Neural cell (in vitro differentiated cells): ENCODE measurements at regions not wholly inside any gene's neighbourhood (a gene's known extent, or its start where the extent isn't known, plus 50 kb on each side); places are given as distances from the start of the nearest gene placed in this dataset.

Experiments used
- H2AFZ ChIP-seq: fragments of 200-600, 300-800 bp; sonication (generic), shearing (Covaris generic); 2 replicates; pipeline ENCODE4 v1.6.0; 2014; ENCODE audit warnings: low read depth, mild to moderate bottlenecking, antibody characterized with exemption, low read length, moderate library complexity
- H3F3A ChIP-seq: fragments of 200-600 bp; shearing (Covaris generic); 2 replicates; pipeline ENCODE4 v1.6.1; 2016; ENCODE audit warnings: mild to moderate bottlenecking, moderate library complexity, mixed read lengths, antibody characterized with exemption, low read length; ENCODE audit not compliant: insufficient read depth, poor library complexity, severe bottlenecking
- H3K27ac ChIP-seq: fragments of 200-600, 300-800 bp; sonication (generic), shearing (Covaris generic); 2 replicates; pipeline ENCODE4 v1.5.1; 2014; ENCODE audit warnings: mild to moderate bottlenecking, low read length, moderate library complexity
- H3K27me3 ChIP-seq: fragments of 300-800, 200-600 bp; sonication (generic), shearing (Covaris generic); 2 replicates; pipeline ENCODE4 v1.6.0; 2014; ENCODE audit warnings: mild to moderate bottlenecking, low read depth, low read length, moderate library complexity; ENCODE audit not compliant: insufficient read depth
- H3K36me3 ChIP-seq: fragments of 300-800, 200-600 bp; sonication (generic), shearing (Covaris generic); 2 replicates; pipeline ENCODE4 v1.5.1; 2014; ENCODE audit warnings: mild to moderate bottlenecking, antibody characterized with exemption, low read length, moderate library complexity; ENCODE audit not compliant: insufficient read depth
- H3K4me2 ChIP-seq: fragments of 300-800, 200-600 bp; sonication (generic), shearing (Covaris generic); 2 replicates; pipeline ENCODE4 v1.6.0; 2014; ENCODE audit warnings: mild to moderate bottlenecking, low read length
- H3K4me3 ChIP-seq: fragments of 300-800, 200-600 bp; sonication (generic), shearing (Covaris generic); 2 replicates; pipeline ENCODE4 v1.5.1; 2014; ENCODE audit warnings: mild to moderate bottlenecking, low read length, moderate library complexity
- H3K79me2 ChIP-seq: fragments of 200-600 bp; shearing (Covaris generic); replicated peaks from 2 replicates; pipeline ENCODE4 v1.6.0; 2014; ENCODE audit warnings: mild to moderate bottlenecking, low read length, moderate library complexity; ENCODE audit not compliant: insufficient read depth
- H3K9ac ChIP-seq: fragments of 300-800, 200-600 bp; sonication (generic), shearing (Covaris generic); 2 replicates; pipeline ENCODE4 v1.6.1; 2016; ENCODE audit warnings: mild to moderate bottlenecking, low read length, mixed read lengths
- H3K9me2 ChIP-seq: fragments of 200-600 bp; shearing (Covaris generic); 2 replicates; pipeline ENCODE4 v1.6.1; 2016; ENCODE audit warnings: mild to moderate bottlenecking, low read length, mixed read lengths; ENCODE audit not compliant: insufficient read depth
- H3K9me3 ChIP-seq: fragments of 200-600, 300-800 bp; sonication (generic), shearing (Covaris generic); 2 replicates; pipeline ENCODE4 v1.6.1; 2016; ENCODE audit warnings: mild to moderate bottlenecking, mixed run types, low read length, moderate library complexity, mixed read lengths
- H4K20me1 ChIP-seq: fragments of 200-600 bp; shearing (Covaris generic); 2 replicates; pipeline ENCODE4 v1.6.1; 2016; ENCODE audit warnings: mild to moderate bottlenecking, mixed run types; ENCODE audit not compliant: insufficient read depth
- CTCF ChIP-seq: fragments of 450-650 bp; IDR thresholded peaks from 2 replicates; pipeline ENCODE4 v1.5.1; 2014; ENCODE audit warnings: antibody characterized with exemption, mild to moderate bottlenecking, moderate library complexity; ENCODE audit not compliant: poor library complexity, severe bottlenecking
- EP300 ChIP-seq: fragments of 450-650 bp; conservative IDR thresholded peaks from 2 replicates; pipeline ENCODE4 v1.6.1; 2014; ENCODE audit warnings: antibody characterized with exemption, mild to moderate bottlenecking, moderate library complexity; ENCODE audit not compliant: poor library complexity, severe bottlenecking
- EZH2 ChIP-seq: fragments of 200-600, 300-800 bp; shearing (Covaris generic), sonication (generic); IDR thresholded peaks from 2 replicates; pipeline ENCODE4 v1.6.1; 2014; ENCODE audit warnings: antibody characterized with exemption, low read length, borderline replicate concordance, mild to moderate bottlenecking; ENCODE audit not compliant: insufficient read depth, poor library complexity, severe bottlenecking
- MXI1 ChIP-seq: fragments of 450-650 bp; conservative IDR thresholded peaks from 2 replicates; pipeline ENCODE4 v1.6.1; 2014; ENCODE audit warnings: antibody characterized with exemption, mild to moderate bottlenecking; ENCODE audit not compliant: poor library complexity, severe bottlenecking
- POLR2AphosphoS5 ChIP-seq: IDR thresholded peaks from 2 replicates; pipeline ENCODE4 v1.6.1; 2012
- RAD21 ChIP-seq: fragments of 450-650 bp; conservative IDR thresholded peaks from 2 replicates; pipeline ENCODE4 v1.6.1; 2014; ENCODE audit warnings: antibody characterized with exemption, mild to moderate bottlenecking, moderate library complexity
- REST ChIP-seq: IDR thresholded peaks from 2 replicates; pipeline ENCODE4 v1.6.1; 2012; ENCODE audit warnings: borderline replicate concordance
- SMC3 ChIP-seq: fragments of 450-650 bp; conservative IDR thresholded peaks from 2 replicates; pipeline ENCODE4 v1.6.1; 2014; ENCODE audit warnings: antibody characterized with exemption, mild to moderate bottlenecking, moderate library complexity; ENCODE audit not compliant: poor library complexity
- TAF1 ChIP-seq: IDR thresholded peaks from 2 replicates; pipeline ENCODE4 v1.6.1; 2012; ENCODE audit warnings: low read depth

GRCh38 chr10:25675615-25676014 lies 258.4 kb upstream of the MYO3A start:
- Histone ChIP-seq H3K9me3 (no peaks in the 10 kb centered on the region), H4K20me1 (no peaks in the 10 kb centered on the region), H3K4me3 (no peak overlapping the region), H3K36me3 (no peaks in the 10 kb centered on the region), H3K27ac (no peak overlapping the region), H3K27me3 (no peaks in the 10 kb centered on the region), H3K79me2 (no peaks in the 10 kb centered on the region), H3K9ac (no peak overlapping the region), H3F3A (no peaks in the 10 kb centered on the region), H3K9me2 (no peaks in the 10 kb centered on the region), H3K4me2 (no peak overlapping the region), H2AFZ (no peak overlapping the region)
- no peak for TF ChIP-seq CTCF

GRCh38 chr10:25678220-25678619 lies 255.8 kb upstream of the MYO3A start:
- H3K9me3 ChIP-seq: no peaks in the 10 kb centered on the region
- no peak overlapping the region for H2AFZ ChIP-seq
- H3K36me3 ChIP-seq: no peaks in the 10 kb centered on the region
- no peaks in the 10 kb centered on the region for H3K27me3 ChIP-seq
- H3K9ac ChIP-seq: no peak overlapping the region
- no peaks in the 10 kb centered on the region for H3F3A ChIP-seq
- H3K4me3 ChIP-seq: no peak overlapping the region
- no peak overlapping the region for H3K27ac ChIP-seq
- no peaks in the 10 kb centered on the region for H3K9me2 ChIP-seq
- TF ChIP-seq TAF1 (no peak), EZH2 (no peak), SMC3 (no peak), CTCF (no peak), EP300 (no peak), RAD21 (no peak), REST (no peak), MXI1 (no peak), POLR2AphosphoS5 (no peak)
- H3K4me2 ChIP-seq: no peak overlapping the region
- H3K79me2 ChIP-seq: no peaks in the 10 kb centered on the region
- H4K20me1 ChIP-seq: no peaks in the 10 kb centered on the region
